Activated CD8-positive, alpha-beta memory T cell treated with anti-CD3 and anti-CD28 coated beads for 36 hours (primary cell): ENCODE measurements at regions not wholly inside any gene's neighbourhood (a gene's known extent, or its start where the extent isn't known, plus 50 kb on each side); places are given as distances from the start of the nearest gene placed in this dataset.
"Not testable (repeated sequence)": the region's sequence is repeated elsewhere in the genome, so short reads cannot be mapped to it uniquely, and the experiment has no call there.

Experiments used
- CTCF ChIA-PET: fragments of 350-600 bp; sonication (Branson Sonifier 250); formaldehyde crosslinking; loops from one replicate; lab custom pipeline; 2021; ENCODE audit warnings: antibody characterized with exemption; lab: Charles Lee
- POLR2A ChIA-PET: fragments of 350-600 bp; sonication (Branson Sonifier 250); formaldehyde crosslinking; loops from one replicate; lab custom pipeline; 2021; ENCODE audit warnings: antibody characterized with exemption; lab: Charles Lee

DNA sequence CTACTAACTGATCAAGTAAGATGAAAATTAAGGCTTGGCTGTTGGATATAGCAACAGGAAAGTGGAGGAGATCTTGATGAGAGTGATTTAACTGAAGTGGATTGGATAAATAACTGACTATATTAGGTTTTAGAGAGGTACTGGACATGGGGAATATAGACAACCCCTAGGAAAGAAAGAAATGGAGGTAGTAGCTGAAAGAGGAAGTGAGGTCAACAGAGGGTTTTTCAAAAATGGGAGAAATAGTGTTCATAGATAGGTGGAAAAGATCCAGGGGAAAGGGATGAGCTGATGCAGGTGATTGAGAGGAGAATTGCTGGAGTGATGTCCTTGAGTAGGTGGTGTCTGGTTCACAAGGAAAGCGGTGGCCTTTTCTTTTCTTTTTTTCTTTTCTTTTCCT is 69.9 kb upstream of the PSME4 start:
- POLR2A ChIA-PET, result interaction anchor here (0.7 kb wide), 1 partner anchor 71 kb away, joined by 3 read pairs; no protein-coding TSS in a partner anchor
- CTCF ChIA-PET, result no interaction called here

DNA sequence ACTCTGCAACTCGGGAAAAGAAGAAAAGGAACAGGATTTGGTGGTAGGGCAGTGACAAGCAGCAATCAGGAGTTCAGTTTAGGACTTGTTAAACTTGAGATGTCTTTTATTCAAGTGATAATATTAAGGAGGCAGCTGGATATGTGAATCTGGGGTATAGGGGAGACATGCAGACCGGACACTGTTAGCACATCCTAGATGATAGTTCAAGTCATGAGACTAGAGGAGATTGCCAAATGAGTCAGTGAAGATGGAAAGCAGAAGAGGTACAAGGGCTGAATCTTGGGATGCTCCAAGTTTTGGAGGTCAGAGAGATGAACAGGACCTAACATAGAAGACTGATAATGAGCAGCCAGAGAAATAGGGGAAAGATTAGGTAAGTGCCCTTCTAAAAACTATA is 69.5 kb upstream of the PSME4 start:
- ChIA-PET CTCF (no interaction called here), POLR2A (no interaction called here)

DNA sequence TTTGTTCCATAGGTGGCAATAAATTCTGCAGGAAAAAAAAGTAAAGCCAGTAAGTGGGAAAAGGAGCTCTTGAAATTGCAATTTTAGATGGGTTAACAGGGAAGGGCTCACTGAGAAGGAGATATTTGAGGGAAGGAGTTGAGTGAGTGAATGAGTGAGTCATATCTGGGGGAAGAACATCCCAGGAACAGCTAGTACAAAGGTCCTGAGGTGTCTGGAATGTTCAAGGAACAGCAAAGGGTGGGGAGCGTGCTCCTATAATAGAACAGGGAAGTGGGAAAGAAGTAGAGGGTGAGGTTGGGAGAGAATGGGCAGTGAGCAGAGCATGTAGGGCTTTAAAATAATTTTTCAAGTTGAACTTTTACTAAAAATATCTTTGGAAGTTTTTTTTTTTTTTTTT is 68.0 kb upstream of the PSME4 start:
- ChIA-PET POLR2A (no interaction called here), CTCF (interaction anchor here (0.7 kb wide), 1 partner anchor 156 kb away, joined by 3 read pairs; no protein-coding TSS in a partner anchor)

DNA sequence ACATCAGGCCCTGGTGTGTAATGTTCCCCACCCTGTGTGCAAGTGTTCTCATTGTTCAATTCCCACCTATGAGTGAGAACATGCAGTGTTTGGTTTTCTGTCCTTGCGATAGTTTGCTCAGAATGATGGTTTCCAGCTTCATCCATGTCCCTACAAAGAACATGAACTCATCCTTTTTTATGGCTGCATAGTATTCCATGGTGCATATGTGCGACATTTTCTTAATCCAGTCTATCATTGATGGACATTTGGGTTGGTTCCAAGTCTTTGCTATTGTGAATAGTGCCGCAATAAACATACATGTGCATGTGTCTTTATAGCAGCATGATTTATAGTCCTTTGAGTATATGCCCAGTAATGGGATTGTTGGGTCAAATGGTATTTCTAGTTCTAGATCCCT is 60.5 kb upstream of the PSME4 start:
- POLR2A ChIA-PET, result not testable (repeated sequence)

DNA sequence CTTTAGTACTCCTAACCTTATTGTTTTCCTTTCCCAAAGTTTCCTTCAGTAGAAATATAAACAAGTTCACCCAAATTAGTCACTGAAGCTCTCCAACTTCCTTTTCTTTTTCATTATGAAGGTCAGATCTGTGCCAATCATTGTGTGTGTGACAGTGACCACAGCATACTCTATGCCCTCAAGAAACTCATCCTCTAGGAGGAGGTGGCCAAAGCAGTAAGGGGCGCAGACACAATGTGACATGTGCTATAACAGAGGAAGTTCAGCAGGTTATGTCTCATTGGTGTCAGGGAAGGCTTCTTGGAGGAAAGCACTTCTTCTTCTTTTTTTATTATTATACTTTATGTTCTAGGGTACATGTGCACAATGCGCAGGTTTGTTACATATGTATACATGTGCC is 60.0 kb upstream of the PSME4 start:
- ChIA-PET POLR2A (no interaction called here), CTCF (no interaction called here)

More for the DNA sequence above, 60.5 kb upstream of the PSME4 start:
- CTCF ChIA-PET, result not testable (repeated sequence)

DNA sequence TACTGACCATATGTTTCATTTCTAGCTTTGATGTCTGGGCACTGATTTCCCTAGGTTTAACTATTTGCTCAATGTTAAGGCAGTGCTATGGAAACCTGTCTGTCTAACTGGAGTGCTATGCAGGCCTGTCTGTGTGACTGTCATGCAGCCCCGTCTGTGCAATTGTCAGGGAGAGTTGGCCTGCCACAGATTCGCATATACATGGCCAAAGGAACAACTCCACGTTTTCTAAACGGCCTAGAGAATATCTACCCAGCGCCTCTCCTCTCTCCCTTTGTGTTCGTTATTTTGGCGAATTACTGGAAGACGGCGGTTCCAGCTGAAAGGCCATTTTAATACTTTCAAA is 59.6 kb upstream of the PSME4 start:
- ChIA-PET CTCF (no interaction called here), POLR2A (no interaction called here)

DNA sequence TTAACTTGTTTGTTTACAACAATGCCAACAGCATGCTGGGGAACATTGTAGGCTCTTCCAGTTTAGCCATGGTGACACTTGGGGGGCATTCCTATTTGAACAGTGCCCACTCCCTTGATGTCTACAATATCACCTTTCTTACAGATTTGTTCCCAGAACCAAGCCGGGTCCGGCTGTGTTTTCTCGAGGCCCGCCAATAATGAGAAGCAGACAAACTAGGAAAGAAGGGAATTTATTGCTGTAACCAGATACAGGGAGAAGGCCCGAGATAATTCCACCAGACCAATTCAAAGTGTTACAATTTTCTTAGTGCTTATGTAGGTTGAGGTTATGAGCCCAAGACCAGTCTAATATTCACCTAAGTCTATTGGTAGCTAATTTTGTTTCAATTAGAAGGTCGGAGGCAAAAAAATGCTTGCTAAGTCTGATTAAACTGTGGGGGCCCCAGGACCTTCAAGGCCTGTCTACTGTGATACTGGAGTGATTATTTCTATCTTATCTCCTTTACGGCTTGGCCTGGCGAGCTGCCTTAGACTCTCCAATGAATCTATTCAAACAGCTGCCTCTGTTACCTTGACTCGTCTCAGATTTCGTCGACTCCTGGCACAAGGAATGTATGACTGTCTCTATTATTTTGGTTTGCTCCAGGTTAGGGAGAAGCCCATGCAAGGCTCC is 59.1 kb upstream of the PSME4 start:
- POLR2A ChIA-PET, result no interaction called here
- CTCF ChIA-PET, result no interaction called here

DNA sequence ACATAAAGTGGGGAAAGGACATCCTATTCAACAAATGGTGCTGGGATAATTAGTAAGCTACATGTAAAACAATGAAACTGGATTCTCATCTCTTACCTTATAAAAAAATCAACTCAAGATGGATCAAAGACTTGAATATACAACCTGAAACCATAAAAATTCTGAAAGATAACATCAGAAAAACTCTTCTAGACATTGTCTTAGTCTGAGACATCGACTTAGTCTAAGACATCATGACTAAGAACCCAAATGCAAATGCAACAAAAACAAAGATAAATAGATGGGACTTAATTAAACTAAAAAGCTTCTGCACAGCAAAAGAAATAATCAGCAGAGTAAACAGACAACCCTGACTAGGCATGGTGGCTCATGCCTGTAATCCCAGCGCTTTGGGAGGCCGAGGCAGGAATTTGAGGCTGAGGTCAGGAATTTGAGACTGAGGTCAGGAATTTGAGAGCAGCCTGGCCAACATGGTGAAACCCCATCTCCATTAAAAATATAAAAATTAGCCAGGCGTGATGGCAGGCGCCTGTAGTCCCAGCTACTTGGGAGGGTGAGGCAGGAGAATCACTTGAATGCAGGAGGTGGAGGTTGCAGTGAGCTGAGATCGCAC is 54.8 kb upstream of the PSME4 start:
- POLR2A ChIA-PET, CTCF ChIA-PET: not testable (repeated sequence)

DNA sequence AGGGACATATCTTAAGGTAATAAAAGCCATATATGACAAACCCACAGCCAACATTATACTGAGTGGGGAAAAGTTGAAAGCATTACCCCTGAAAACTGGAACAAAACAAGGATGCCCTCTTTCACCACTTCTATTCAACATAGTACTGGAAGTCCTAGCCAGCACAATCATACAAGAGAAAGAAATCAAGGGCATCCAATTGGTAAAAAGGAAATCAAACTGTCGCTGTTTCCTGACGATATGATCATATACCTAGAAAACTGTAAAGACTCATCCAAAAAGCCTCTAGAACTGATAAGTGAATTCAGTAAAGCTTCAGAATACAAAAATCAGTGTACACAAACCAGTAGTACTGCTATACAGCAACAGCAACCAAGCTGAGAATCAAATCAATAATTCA is 53.8 kb upstream of the PSME4 start:
- CTCF ChIA-PET, result no interaction called here
- POLR2A ChIA-PET, result no interaction called here

DNA sequence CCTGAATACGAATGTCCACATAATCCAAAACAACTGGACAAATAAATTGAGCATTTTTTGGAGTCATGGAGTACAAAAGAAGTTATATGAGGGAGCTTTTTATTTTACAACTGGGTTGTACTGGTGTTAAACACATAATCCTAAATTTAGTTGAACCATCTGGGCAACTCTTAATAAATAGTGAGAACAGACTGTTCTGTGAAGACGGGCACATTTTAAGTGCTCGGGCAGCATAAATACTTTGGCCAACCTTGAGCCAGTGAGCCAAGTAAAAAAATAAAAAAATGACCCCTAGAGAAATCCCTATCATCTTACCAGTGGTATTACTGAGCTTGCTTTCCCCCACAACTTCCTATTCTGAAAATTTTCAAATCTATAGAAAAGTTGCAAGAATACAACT is 50.9 kb upstream of the PSME4 start:
- ChIA-PET CTCF (no interaction called here), POLR2A (no interaction called here)

DNA sequence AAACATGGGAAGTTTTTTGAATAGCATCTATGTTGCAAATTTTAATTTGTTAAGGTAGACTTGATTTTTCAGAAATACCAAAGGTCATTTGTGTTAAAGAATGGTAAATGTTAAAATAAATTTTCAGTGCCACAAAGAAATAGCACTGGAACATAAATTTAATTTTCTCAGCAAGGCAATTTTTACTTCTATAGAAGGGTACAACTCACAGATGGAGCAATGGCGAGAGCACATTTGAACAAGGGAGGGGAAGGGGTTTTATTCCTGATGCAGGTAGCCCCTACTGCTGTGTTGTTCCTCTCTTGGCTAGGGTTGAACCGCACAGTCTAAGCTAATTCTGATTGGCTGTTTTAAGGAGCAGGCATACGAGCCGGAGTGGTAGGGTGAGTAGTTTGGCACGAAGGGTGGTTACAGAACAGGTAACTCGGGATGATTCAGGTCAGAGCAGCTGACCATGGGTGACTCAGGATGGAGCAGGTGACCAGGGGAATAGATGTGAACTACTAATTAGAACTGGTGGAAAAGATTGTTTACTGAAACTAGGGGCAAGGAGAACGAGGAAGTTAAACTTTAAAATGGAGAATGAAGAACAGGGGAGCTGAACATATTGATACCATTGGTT is 50.1 kb upstream of the PSME4 start:
- POLR2A ChIA-PET, result no interaction called here
- CTCF ChIA-PET, result no interaction called here
